HepG2 (cell line): ENCODE measurements at regions not wholly inside any gene's neighbourhood (a gene's known extent, or its start where the extent isn't known, plus 50 kb on each side); places are given as distances from the start of the nearest gene placed in this dataset.
A peak's percentile ranks its signal among the peaks of the same experiment; 100 is the strongest.

Experiments used
- BHLHE40 ChIP-seq: IDR thresholded peaks from 2 replicates; pipeline ENCODE4 v1.6.1; 2011; ENCODE audit warnings: low read length, improper control_type of control experiment
- GATA4 ChIP-seq: sonication (generic); IDR thresholded peaks from 2 replicates; pipeline ENCODE4 v1.6.1; 2016; ENCODE audit warnings: antibody characterized with exemption, low read depth, borderline replicate concordance
- JUN ChIP-seq: sonication (generic); formaldehyde crosslinking; IDR thresholded peaks from 2 replicates; pipeline ENCODE4 v1.4.0; 2020; ENCODE audit warnings: mild to moderate bottlenecking, missing genetic modification reagents
- MZF1 ChIP-seq: sonication (generic); formaldehyde crosslinking; IDR thresholded peaks from 2 replicates; pipeline ENCODE4 v1.8.1; 2023; ENCODE audit warnings: mild to moderate bottlenecking, missing genetic modification reagents, borderline replicate concordance
- NONO ChIP-seq, 2 experiments: fragments of 450-650 bp in 1 of 2; sonication (generic) in 1 of 2; formaldehyde crosslinking in 1 of 2; IDR thresholded peaks in 1 of 2; conservative IDR thresholded peaks in 1 of 2; 2 replicates each; pipeline versions ENCODE4 v1.6.1 to v1.8.0; 2017 to 2022; ENCODE audit warnings: mild to moderate bottlenecking in 1 of 2, missing genetic modification reagents in 1 of 2, moderate library complexity in 1 of 2
- PHF21A ChIP-seq: sonication (generic); formaldehyde crosslinking; IDR thresholded peaks from 2 replicates; pipeline ENCODE4 v1.5.0; 2020; ENCODE audit warnings: mild to moderate bottlenecking, missing genetic modification reagents
- SIX4 ChIP-seq: sonication (generic); formaldehyde crosslinking; IDR thresholded peaks from 2 replicates; pipeline ENCODE4 v1.4.0; 2020; ENCODE audit warnings: missing genetic modification reagents
- SNAI1 ChIP-seq: sonication (generic); formaldehyde crosslinking; IDR thresholded peaks from 2 replicates; pipeline ENCODE4 v1.5.0; 2020; ENCODE audit warnings: mild to moderate bottlenecking, missing genetic modification reagents, borderline replicate concordance
- ZFY ChIP-seq: sonication (generic); formaldehyde crosslinking; IDR thresholded peaks from 2 replicates; pipeline ENCODE4 v1.4.0; 2020; ENCODE audit warnings: missing genetic modification reagents
- ZNF143 ChIP-seq: sonication (generic); formaldehyde crosslinking; IDR thresholded peaks from 2 replicates; pipeline ENCODE4 v1.4.0; 2020; ENCODE audit warnings: missing genetic modification reagents
- ZNF605 ChIP-seq: sonication (generic); formaldehyde crosslinking; IDR thresholded peaks from 2 replicates; pipeline ENCODE4 v1.8.0; 2022; ENCODE audit warnings: mild to moderate bottlenecking, missing genetic modification reagents
- TF ChIP-seq, protein P1 (sequence below): sonication (generic); formaldehyde crosslinking; IDR thresholded peaks from 2 replicates; pipeline ENCODE4 v1.5.1; 2020; ENCODE audit warnings: mild to moderate bottlenecking, moderate library complexity, missing genetic modification reagents
- TF ChIP-seq, protein P2 (sequence below): sonication (generic); formaldehyde crosslinking; IDR thresholded peaks from 2 replicates; pipeline ENCODE4 v1.4.0; 2020; ENCODE audit warnings: mild to moderate bottlenecking, missing genetic modification reagents
- TF ChIP-seq, protein P3 (sequence below): sonication (generic); formaldehyde crosslinking; IDR thresholded peaks from 2 replicates; pipeline ENCODE4 v1.4.0; 2020; ENCODE audit warnings: mild to moderate bottlenecking, missing genetic modification reagents
- TF ChIP-seq, protein P4 (sequence below): IDR thresholded peaks from 2 replicates; pipeline ENCODE4 v1.6.1; 2016
- TF ChIP-seq, protein P5 (sequence below): sonication (generic); formaldehyde crosslinking; IDR thresholded peaks from 2 replicates; pipeline ENCODE4 v1.9.0; 2021; ENCODE audit warnings: missing genetic modification reagents, borderline replicate concordance
- TF ChIP-seq, protein P6 (sequence below): sonication (generic); formaldehyde crosslinking; conservative IDR thresholded peaks from 2 replicates; pipeline ENCODE4 v1.8.0; 2022; ENCODE audit warnings: missing genetic modification reagents

DNA sequence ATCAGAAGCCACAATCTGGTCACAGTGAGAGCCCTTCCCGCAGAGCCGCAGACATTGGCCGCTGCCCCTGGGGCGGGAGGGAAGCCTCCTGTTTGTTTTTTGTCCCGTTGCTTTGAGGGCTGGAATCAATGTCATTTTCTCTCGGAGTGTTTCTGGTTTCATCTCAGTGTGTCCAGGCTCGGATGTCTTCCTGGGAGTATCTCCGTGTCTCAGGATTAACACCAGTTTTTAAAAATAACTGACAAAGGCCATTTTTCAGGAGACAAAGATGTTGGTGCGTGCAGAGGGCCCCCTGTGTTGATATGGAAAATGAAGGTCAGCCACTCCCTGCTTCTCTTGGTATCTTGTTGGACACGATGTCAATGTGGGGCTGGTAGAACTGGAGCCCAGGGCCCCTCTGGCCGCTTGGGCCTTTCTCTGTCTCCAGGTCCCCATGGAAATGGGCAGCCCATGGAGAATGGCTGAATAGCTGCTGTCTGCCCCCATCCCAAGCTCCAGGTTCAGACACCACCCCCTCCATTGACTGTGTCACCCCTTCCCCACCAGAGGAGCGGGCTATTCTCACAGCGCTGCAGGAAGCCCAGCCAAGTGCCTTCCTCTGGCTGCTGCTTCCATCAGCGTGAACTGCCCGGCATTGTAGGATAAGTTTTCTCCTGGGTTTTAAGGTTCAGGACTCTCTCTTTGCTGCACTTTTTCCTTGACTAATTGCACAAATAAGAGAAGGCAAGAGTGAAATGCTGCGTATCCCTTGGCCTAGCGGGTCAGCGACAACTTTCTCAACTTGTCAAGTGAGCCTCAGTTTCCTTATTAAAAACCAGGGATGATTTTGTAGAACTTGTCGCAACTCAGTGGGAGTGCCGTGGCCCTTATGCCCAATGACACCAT, 72.2 kb upstream of the METTL9 start (continued):
- no peak for TF ChIP-seq NONO (IDR thresholded peaks at IDR 0.05)
- TF ChIP-seq NONO (CRISPR knock-in tag; conservative IDR thresholded peaks at IDR 0.05): no peak
- TF ChIP-seq, protein P1, sequence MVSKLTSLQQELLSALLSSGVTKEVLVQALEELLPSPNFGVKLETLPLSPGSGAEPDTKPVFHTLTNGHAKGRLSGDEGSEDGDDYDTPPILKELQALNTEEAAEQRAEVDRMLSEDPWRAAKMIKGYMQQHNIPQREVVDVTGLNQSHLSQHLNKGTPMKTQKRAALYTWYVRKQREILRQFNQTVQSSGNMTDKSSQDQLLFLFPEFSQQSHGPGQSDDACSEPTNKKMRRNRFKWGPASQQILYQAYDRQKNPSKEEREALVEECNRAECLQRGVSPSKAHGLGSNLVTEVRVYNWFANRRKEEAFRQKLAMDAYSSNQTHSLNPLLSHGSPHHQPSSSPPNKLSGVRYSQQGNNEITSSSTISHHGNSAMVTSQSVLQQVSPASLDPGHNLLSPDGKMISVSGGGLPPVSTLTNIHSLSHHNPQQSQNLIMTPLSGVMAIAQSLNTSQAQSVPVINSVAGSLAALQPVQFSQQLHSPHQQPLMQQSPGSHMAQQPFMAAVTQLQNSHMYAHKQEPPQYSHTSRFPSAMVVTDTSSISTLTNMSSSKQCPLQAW (CRISPR knock-in tag): peak; percentile 57; the same call in 1 of the 2 replicates
- TF ChIP-seq PHF21A: peak; percentile 83
- TF ChIP-seq, protein P2, sequence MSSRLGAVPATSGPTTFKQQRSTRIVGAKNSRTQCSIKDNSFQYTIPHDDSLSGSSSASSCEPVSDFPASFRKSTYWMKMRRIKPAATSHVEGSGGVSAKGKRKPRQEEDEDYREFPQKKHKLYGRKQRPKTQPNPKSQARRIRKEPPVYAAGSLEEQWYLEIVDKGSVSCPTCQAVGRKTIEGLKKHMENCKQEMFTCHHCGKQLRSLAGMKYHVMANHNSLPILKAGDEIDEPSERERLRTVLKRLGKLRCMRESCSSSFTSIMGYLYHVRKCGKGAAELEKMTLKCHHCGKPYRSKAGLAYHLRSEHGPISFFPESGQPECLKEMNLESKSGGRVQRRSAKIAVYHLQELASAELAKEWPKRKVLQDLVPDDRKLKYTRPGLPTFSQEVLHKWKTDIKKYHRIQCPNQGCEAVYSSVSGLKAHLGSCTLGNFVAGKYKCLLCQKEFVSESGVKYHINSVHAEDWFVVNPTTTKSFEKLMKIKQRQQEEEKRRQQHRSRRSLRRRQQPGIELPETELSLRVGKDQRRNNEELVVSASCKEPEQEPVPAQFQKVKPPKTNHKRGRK (CRISPR knock-in tag): peak; percentile 65; the same call in 1 of the 2 replicates
- TF ChIP-seq SNAI1 (CRISPR knock-in tag): peak; percentile 80; the same call in 1 of the 2 replicates
- TF ChIP-seq GATA4: no peak
- TF ChIP-seq, protein P3, sequence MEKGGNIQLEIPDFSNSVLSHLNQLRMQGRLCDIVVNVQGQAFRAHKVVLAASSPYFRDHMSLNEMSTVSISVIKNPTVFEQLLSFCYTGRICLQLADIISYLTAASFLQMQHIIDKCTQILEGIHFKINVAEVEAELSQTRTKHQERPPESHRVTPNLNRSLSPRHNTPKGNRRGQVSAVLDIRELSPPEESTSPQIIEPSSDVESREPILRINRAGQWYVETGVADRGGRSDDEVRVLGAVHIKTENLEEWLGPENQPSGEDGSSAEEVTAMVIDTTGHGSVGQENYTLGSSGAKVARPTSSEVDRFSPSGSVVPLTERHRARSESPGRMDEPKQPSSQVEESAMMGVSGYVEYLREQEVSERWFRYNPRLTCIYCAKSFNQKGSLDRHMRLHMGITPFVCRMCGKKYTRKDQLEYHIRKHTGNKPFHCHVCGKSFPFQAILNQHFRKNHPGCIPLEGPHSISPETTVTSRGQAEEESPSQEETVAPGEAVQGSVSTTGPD (CRISPR knock-in tag): peak; percentile 61; the same call in 1 of the 2 replicates
- peak; percentile 34; the same call in 1 of the 2 replicates for TF ChIP-seq ZFY (CRISPR knock-in tag)
- peak; percentile 76; the same call in 1 of the 2 replicates for TF ChIP-seq ZNF605
- TF ChIP-seq, protein P4, sequence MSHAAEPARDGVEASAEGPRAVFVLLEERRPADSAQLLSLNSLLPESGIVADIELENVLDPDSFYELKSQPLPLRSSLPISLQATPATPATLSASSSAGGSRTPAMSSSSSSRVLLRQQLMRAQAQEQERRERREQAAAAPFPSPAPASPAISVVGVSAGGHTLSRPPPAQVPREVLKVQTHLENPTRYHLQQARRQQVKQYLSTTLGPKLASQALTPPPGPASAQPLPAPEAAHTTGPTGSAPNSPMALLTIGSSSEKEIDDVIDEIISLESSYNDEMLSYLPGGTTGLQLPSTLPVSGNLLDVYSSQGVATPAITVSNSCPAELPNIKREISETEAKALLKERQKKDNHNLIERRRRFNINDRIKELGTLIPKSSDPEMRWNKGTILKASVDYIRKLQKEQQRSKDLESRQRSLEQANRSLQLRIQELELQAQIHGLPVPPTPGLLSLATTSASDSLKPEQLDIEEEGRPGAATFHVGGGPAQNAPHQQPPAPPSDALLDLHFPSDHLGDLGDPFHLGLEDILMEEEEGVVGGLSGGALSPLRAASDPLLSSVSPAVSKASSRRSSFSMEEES (CRISPR knock-in tag): 0 out of 2 replicates have a peak, but pooled peaks have one; percentile 20
- TF ChIP-seq, protein P5, sequence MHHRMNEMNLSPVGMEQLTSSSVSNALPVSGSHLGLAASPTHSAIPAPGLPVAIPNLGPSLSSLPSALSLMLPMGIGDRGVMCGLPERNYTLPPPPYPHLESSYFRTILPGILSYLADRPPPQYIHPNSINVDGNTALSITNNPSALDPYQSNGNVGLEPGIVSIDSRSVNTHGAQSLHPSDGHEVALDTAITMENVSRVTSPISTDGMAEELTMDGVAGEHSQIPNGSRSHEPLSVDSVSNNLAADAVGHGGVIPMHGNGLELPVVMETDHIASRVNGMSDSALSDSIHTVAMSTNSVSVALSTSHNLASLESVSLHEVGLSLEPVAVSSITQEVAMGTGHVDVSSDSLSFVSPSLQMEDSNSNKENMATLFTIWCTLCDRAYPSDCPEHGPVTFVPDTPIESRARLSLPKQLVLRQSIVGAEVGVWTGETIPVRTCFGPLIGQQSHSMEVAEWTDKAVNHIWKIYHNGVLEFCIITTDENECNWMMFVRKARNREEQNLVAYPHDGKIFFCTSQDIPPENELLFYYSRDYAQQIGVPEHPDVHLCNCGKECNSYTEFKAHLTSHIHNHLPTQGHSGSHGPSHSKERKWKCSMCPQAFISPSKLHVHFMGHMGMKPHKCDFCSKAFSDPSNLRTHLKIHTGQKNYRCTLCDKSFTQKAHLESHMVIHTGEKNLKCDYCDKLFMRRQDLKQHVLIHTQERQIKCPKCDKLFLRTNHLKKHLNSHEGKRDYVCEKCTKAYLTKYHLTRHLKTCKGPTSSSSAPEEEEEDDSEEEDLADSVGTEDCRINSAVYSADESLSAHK (CRISPR knock-in tag): no peak
- TF ChIP-seq SIX4 (CRISPR knock-in tag): 0 out of 2 replicates have a peak, but pooled peaks have one; percentile 33
- TF ChIP-seq ZNF143 (CRISPR knock-in tag): peak; percentile 38; the same call in 1 of the 2 replicates
- TF ChIP-seq BHLHE40: no peak
- TF ChIP-seq, protein P6, sequence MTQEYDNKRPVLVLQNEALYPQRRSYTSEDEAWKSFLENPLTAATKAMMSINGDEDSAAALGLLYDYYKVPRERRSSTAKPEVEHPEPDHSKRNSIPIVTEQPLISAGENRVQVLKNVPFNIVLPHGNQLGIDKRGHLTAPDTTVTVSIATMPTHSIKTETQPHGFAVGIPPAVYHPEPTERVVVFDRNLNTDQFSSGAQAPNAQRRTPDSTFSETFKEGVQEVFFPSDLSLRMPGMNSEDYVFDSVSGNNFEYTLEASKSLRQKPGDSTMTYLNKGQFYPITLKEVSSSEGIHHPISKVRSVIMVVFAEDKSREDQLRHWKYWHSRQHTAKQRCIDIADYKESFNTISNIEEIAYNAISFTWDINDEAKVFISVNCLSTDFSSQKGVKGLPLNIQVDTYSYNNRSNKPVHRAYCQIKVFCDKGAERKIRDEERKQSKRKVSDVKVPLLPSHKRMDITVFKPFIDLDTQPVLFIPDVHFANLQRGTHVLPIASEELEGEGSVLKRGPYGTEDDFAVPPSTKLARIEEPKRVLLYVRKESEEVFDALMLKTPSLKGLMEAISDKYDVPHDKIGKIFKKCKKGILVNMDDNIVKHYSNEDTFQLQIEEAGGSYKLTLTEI (CRISPR knock-in tag): no peak
- TF ChIP-seq MZF1 (CRISPR knock-in tag): 0 out of 2 replicates have a peak, but pooled peaks have one; percentile 70
- TF ChIP-seq JUN (CRISPR knock-in tag): no peak
